GM21576 (cell line): ENCODE measurements at regions not wholly inside any gene's neighbourhood (a gene's known extent, or its start where the extent isn't known, plus 50 kb on each side); places are given as distances from the start of the nearest gene placed in this dataset.

Experiments used
- ATAC-seq: cut with Tn5 transposase; IDR thresholded peaks from one replicate; pipeline ENCODE4 v1.9.1; 2021; ENCODE audit warnings: mild to moderate bottlenecking, moderate library complexity; ENCODE audit not compliant: unreplicated experiment

- no peak for ATAC-seq
Observed at GRCh38 chrX:138775517-138775916, 64.0 kb upstream of the FGF13 start.

DNA sequence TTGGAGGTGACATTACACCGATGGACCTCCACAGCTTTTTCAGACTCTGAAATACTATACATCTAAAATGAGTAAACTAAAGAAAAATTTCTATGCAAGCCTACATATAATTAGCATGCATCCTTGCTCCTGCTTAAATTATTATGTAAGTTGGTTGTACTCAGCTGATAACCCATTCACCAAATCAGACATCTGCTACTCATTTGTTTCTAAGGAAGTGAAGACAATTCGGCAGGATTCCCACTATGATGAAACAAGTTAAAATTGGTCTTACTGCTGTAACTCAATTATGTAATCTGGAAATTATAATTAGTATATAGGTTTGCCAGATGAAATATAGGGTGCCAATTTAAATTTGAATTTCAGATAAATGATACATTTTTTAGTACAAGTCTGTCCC is 59.5 kb upstream of the FGF13 start:
- ATAC-seq: no peak

DNA sequence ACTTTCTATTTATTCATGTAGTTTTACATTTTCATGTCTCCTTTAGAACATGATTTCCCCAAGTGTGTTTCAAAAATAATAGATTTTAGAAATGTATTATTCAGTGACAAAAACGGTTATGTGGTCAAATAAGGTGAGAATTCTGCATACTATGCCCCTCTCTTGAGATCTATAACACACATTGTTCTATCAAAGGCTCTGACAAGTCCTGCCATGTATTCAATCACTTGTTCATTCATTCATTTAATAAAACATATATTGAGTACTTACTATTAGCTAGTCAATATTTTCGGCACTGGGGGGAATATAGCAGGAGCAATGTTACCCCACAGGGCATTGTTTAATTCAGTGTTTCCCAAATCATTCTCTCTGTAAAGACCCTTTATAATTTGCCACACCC is 58.4 kb upstream of the FGF13 start:
- no peak for ATAC-seq

GRCh38 chrX:138765051-138765450 is 53.5 kb upstream of the FGF13 start:
- ATAC-seq: no peak

DNA sequence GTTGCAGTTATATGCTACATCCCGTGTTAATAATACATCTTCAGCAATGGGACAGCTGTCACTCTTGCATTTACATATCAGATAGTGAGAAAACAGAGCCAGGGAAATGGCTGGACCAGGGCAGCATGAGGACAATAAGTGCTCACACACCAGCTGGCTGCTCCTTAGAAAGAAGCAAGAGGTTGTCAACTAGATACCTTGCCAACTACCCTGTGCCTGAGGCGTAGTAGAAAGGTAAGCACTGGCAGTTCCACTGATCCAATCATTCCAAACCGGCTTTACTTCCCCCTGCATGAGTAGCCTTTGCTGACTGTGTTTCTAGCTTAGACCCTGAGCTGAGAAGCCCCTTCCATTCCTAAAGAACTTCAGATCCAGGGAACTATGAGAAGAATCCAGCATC is 52.2 kb upstream of the FGF13 start:
- no peak for ATAC-seq

- ATAC-seq: no peak
Observed at GRCh38 chrX:138761380-138761779, 49.9 kb upstream of the FGF13 start.
